HEK293T (cell line): ENCODE measurements at regions not wholly inside any gene's neighbourhood (a gene's known extent, or its start where the extent isn't known, plus 50 kb on each side); places are given as distances from the start of the nearest gene placed in this dataset.

Experiments
- CTCF ChIA-PET: fragments of 350-600 bp; formaldehyde crosslinking; extraction: SDS; loops from one replicate; lab custom pipeline; 2021; ENCODE audit warnings: antibody characterized with exemption, inconsistent platforms; lab: Yijun Ruan, JAX
- POLR2A ChIA-PET: fragments of 350-600 bp; formaldehyde crosslinking; extraction: SDS; loops from one replicate; lab custom pipeline; 2020; ENCODE audit warnings: antibody characterized with exemption, inconsistent platforms; lab: Yijun Ruan, JAX
- DNase-seq: peaks from one replicate; pipeline ENCODE4 v3.0.0; 2012; ENCODE audit warnings: mixed read lengths; ENCODE audit errors: extremely low spot score
- ARNT ChIP-seq: fragments of 450-650 bp; IDR thresholded peaks from 2 replicates; pipeline ENCODE4 v1.6.1; 2017; ENCODE audit warnings: mild to moderate bottlenecking
- BHLHE40 ChIP-seq: fragments of 450-650 bp; IDR thresholded peaks from 2 replicates; pipeline ENCODE4 v1.6.1; 2016; ENCODE audit warnings: mild to moderate bottlenecking, moderate library complexity, borderline replicate concordance
- CTBP1 ChIP-seq: fragments of 450-650 bp; IDR thresholded peaks from 2 replicates; pipeline ENCODE4 v1.6.1; 2016; ENCODE audit warnings: borderline replicate concordance
- ELF4 ChIP-seq: fragments of 450-650 bp; IDR thresholded peaks from 2 replicates; pipeline ENCODE4 v1.6.1; 2017; ENCODE audit warnings: antibody characterized with exemption
- FOXA1 ChIP-seq: fragments of 450-650 bp; IDR thresholded peaks from 2 replicates; pipeline ENCODE4 v1.6.1; 2016; ENCODE audit warnings: mild to moderate bottlenecking
- FOXK2 ChIP-seq: fragments of 450-650 bp; IDR thresholded peaks from 2 replicates; pipeline ENCODE4 v1.6.1; 2016; ENCODE audit warnings: mild to moderate bottlenecking
- FOXM1 ChIP-seq: fragments of 450-650 bp; IDR thresholded peaks from 2 replicates; pipeline ENCODE4 v1.6.1; 2017; ENCODE audit warnings: mild to moderate bottlenecking, borderline replicate concordance
- HDGF ChIP-seq: fragments of 450-650 bp; IDR thresholded peaks from 2 replicates; pipeline ENCODE4 v1.6.1; 2017; ENCODE audit warnings: antibody characterized with exemption, borderline replicate concordance
- L3MBTL2 ChIP-seq: fragments of 450-650 bp; conservative IDR thresholded peaks from 2 replicates; pipeline ENCODE4 v1.6.1; 2016; ENCODE audit warnings: mild to moderate bottlenecking
- LEF1 ChIP-seq: fragments of 450-650 bp; IDR thresholded peaks from 2 replicates; pipeline ENCODE4 v1.6.1; 2017; ENCODE audit warnings: mild to moderate bottlenecking, borderline replicate concordance
- NFRKB ChIP-seq: fragments of 450-650 bp; IDR thresholded peaks from 2 replicates; pipeline ENCODE4 v1.6.1; 2016; ENCODE audit warnings: mild to moderate bottlenecking, moderate library complexity
- SP1 ChIP-seq: fragments of 450-650 bp; IDR thresholded peaks from 2 replicates; pipeline ENCODE4 v1.6.1; 2017
- SUZ12 ChIP-seq: fragments of 450-650 bp; IDR thresholded peaks from 2 replicates; pipeline ENCODE4 v1.6.1; 2016; ENCODE audit warnings: mild to moderate bottlenecking
- TARDBP ChIP-seq: fragments of 450-650 bp; IDR thresholded peaks from 2 replicates; pipeline ENCODE4 v1.6.1; 2016
- ZNF384 ChIP-seq: fragments of 450-650 bp; IDR thresholded peaks from 2 replicates; pipeline ENCODE4 v1.6.1; 2016
- TF ChIP-seq, protein P1 (sequence below): fragments of 450-650 bp; IDR thresholded peaks from 2 replicates; pipeline ENCODE4 v1.6.1; 2016

- CTCF ChIA-PET, result no interaction called here
- no peak for TF ChIP-seq FOXM1
- no peak for TF ChIP-seq ZNF384
- TF ChIP-seq BHLHE40, result no peak
- TF ChIP-seq FOXA1, result no peak
- no peak for TF ChIP-seq HDGF
- TF ChIP-seq, protein P1, sequence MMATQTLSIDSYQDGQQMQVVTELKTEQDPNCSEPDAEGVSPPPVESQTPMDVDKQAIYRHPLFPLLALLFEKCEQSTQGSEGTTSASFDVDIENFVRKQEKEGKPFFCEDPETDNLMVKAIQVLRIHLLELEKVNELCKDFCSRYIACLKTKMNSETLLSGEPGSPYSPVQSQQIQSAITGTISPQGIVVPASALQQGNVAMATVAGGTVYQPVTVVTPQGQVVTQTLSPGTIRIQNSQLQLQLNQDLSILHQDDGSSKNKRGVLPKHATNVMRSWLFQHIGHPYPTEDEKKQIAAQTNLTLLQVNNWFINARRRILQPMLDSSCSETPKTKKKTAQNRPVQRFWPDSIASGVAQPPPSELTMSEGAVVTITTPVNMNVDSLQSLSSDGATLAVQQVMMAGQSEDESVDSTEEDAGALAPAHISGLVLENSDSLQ, result no peak
- no peak for TF ChIP-seq L3MBTL2
- TF ChIP-seq LEF1, result no peak
- TF ChIP-seq CTBP1, result no peak
- no peak for TF ChIP-seq FOXK2
- TF ChIP-seq TARDBP, result no peak
- no peak for TF ChIP-seq SP1
- TF ChIP-seq NFRKB, result no peak
- no peak for TF ChIP-seq SUZ12
- no peak for TF ChIP-seq ELF4
- TF ChIP-seq ARNT, result no peak
- DNase-seq, result no peak
- POLR2A ChIA-PET, result no interaction called here
Observed at GRCh38 chr3:4006288-4006687, 207.1 kb downstream of the LRRN1 start.

- POLR2A ChIA-PET, result no interaction called here
- CTCF ChIA-PET, result no interaction called here
- no peak for DNase-seq
Observed at GRCh38 chr3:4008205-4008604, 209.0 kb downstream of the LRRN1 start.

GRCh38 chr3:4011166-4011565 lies 211.9 kb downstream of the LRRN1 start:
- ChIA-PET POLR2A (no interaction called here), CTCF (no interaction called here)
- no peak for TF ChIP-seq LEF1
- no peak for TF ChIP-seq HDGF
- TF ChIP-seq ELF4, result no peak
- no peak for TF ChIP-seq FOXA1
- no peak for TF ChIP-seq ARNT
- TF ChIP-seq ZNF384, result no peak
- TF ChIP-seq, protein P1, result no peak

More at GRCh38 chr3:4008205-4008604, 209.0 kb downstream of the LRRN1 start:
- TF ChIP-seq SP1 (no peak), FOXA1 (no peak), FOXK2 (no peak), SUZ12 (no peak), BHLHE40 (no peak), HDGF (no peak), ARNT (no peak), ZNF384 (no peak), TARDBP (no peak), NFRKB (no peak), L3MBTL2 (no peak), LEF1 (no peak), ELF4 (no peak), FOXM1 (no peak), CTBP1 (no peak)
- TF ChIP-seq, protein P1, result no peak

GRCh38 chr3:4015426-4015825 lies 216.2 kb downstream of the LRRN1 start:
- ChIA-PET POLR2A (no interaction called here), CTCF (no interaction called here)
- no peak for DNase-seq
- no peak for TF ChIP-seq ELF4
- no peak for TF ChIP-seq FOXA1
- TF ChIP-seq FOXK2, result no peak
- TF ChIP-seq SUZ12, result no peak
- no peak for TF ChIP-seq BHLHE40
- TF ChIP-seq SP1, result no peak
- no peak for TF ChIP-seq TARDBP
- no peak for TF ChIP-seq NFRKB

More at GRCh38 chr3:4011166-4011565, 211.9 kb downstream of the LRRN1 start:
- DNase-seq, result no peak

DNA sequence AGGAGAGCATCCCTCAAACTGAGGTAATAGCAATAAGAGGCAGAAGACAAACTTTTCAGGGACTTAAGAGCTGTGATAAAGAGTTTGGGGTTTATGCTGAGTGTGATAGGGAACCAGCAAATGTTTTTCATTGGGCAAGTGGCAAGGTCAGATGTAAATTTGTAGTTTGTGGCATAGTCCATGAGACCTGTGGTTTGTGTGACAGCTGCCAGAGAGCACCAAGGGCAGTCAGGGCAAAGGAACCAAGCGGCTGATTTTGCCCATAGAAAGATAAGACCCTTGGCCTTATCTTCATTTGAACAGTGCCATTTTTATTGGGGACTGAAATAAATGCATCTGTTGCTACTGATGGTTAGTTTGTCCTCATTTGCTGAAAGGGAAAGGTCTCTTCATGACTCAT lies 220.3 kb downstream of the LRRN1 start:
- no peak for DNase-seq
- CTCF ChIA-PET, result no interaction called here
- POLR2A ChIA-PET, result no interaction called here
- TF ChIP-seq SP1, result no peak
- TF ChIP-seq ARNT, result no peak
- no peak for TF ChIP-seq FOXA1
- no peak for TF ChIP-seq SUZ12
- TF ChIP-seq NFRKB, result no peak
- no peak for TF ChIP-seq FOXM1
- no peak for TF ChIP-seq ZNF384

GRCh38 chr3:4021162-4021561 lies 221.9 kb downstream of the LRRN1 start:
- CTCF ChIA-PET, result no interaction called here
- POLR2A ChIA-PET, result no interaction called here
- peak; percentile 13 for DNase-seq
- TF ChIP-seq, protein P1, result no peak
- TF ChIP-seq NFRKB, result no peak
- TF ChIP-seq LEF1, result no peak
- no peak for TF ChIP-seq BHLHE40
- TF ChIP-seq ZNF384, result no peak
- no peak for TF ChIP-seq ARNT
- no peak for TF ChIP-seq L3MBTL2
- TF ChIP-seq TARDBP, result no peak
- TF ChIP-seq FOXK2, result no peak
- no peak for TF ChIP-seq FOXM1
- TF ChIP-seq ELF4, result no peak
- no peak for TF ChIP-seq CTBP1
- no peak for TF ChIP-seq HDGF
- no peak for TF ChIP-seq SUZ12
- no peak for TF ChIP-seq SP1
